ENCODE measurements at regions not wholly inside any gene's neighbourhood (a gene's known extent, or its start where the extent isn't known, plus 50 kb on each side); places are given as distances from the start of the nearest gene placed in this dataset.

DNA sequence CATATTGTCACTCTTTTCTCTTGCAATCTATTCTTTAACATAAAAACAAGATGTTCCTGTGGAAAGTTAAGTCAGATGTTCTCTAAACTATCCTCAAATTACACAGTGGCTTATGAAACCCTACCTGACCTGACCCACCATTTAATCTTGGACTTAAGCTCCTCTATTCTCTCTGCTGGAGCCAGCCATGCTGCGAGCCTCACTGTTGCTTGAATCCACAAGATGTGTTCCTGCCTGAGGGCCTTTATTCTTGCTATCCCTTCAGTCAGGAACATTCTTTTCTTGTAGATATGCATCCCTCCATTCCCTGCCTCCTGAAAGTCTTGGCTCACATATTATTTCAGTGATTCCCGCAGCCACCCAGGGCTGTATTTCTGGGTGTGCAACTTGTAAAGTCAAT is 283.2 kb downstream of the EPHA7 start:
- Histone ChIP-seq H3K9me3 (ENCODE audit: control insufficient read depth in 5 of 5, low read length in 5 of 5) (no peaks in the 10 kb centered on the region), H3K27me3 (ENCODE audit: control insufficient read depth in 5 of 5, insufficient read depth in 4 of 5, low read length in 5 of 5) (no peaks in the 10 kb centered on the region), H3K9ac (ENCODE audit: low read length in 5 of 5) (no peak overlapping the region), H3K4me1 (ENCODE audit: control insufficient read depth in 5 of 5, insufficient read depth in 5 of 5, low read length in 5 of 5) (no peaks in the 10 kb centered on the region), H3K27ac (ENCODE audit: low read depth, low read length) (no peak overlapping the region), H3K4me3 (ENCODE audit: low read depth in 1 of 5, low read length in 5 of 5) (no peak overlapping the region), H3K36me3 (ENCODE audit: control insufficient read depth in 5 of 5, insufficient read depth in 5 of 5, low read length in 5 of 5) (no peaks in the 10 kb centered on the region)

DNA sequence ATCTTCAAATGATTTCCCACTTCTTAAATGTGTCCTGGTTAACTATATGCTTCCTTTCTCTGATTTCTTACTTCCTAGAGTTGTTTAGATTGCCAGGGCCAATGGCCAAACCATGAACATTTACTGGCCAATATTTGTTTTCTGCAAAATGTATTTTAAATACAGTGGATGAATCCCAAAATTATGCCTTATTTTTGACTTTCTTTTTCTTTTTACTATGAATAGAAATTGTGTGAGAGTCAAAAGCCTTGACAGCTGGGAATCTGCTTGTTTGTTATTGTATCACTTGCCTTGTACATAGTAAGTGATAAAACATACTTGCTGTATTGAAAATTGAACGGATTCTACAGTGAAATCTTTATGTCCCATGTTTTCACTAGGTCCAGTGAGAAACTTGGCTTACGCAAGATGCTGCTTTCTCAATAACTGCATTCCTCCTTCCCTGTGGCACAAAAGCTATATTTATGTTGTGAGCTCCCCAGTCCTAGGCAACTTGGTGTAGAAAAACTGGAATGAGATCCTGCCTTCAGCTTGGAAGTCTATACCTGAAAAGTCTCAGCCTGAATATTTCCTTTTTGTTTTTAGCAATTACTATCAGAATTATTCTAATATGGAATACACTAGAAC is 295.2 kb downstream of the EPHA7 start:
- peaks cover 0 to 3% (median 0%) of the 10 kb centered on the region in 5 donors for H3K9me3 ChIP-seq (ENCODE audit: control insufficient read depth in 5 of 5, low read length in 5 of 5)
- H3K9ac ChIP-seq (ENCODE audit: low read length in 5 of 5): no peak overlapping the region
- no peaks in the 10 kb centered on the region for H3K27me3 ChIP-seq (ENCODE audit: control insufficient read depth in 5 of 5, insufficient read depth in 4 of 5, low read length in 5 of 5)
- no peak overlapping the region for H3K27ac ChIP-seq (ENCODE audit: low read depth, low read length)
- no peaks in the 10 kb centered on the region for H3K4me1 ChIP-seq (ENCODE audit: control insufficient read depth in 5 of 5, insufficient read depth in 5 of 5, low read length in 5 of 5)
- no peaks in the 10 kb centered on the region for H3K36me3 ChIP-seq (ENCODE audit: control insufficient read depth in 5 of 5, insufficient read depth in 5 of 5, low read length in 5 of 5)
- no peak overlapping the region for H3K4me3 ChIP-seq (ENCODE audit: low read depth in 1 of 5, low read length in 5 of 5)

DNA sequence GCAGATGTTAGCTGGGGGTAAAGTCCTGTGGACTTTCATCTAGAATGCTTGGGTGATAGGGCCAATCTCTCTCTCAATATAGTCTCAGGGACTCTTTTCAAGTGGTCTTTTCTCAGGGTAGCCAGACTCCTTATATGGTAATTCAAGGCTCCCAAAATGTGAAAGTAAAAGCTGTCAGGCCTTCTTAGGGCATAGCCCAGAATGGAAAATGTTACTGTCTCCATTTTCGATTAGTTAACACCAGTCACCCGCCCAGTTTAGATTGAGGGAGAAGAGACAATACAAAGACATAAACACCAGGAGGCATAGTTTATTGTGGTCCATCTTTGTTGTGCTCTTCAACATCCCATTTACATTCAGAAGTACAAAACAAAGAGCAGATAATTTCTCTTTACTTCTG is 295.8 kb downstream of the EPHA7 start:
- H3K4me3 ChIP-seq (ENCODE audit: low read depth in 1 of 5, low read length in 5 of 5): no peak overlapping the region
- no peaks in the 10 kb centered on the region for H3K4me1 ChIP-seq (ENCODE audit: control insufficient read depth in 5 of 5, insufficient read depth in 5 of 5, low read length in 5 of 5)
- no peaks in the 10 kb centered on the region for H3K27me3 ChIP-seq (ENCODE audit: control insufficient read depth in 5 of 5, insufficient read depth in 4 of 5, low read length in 5 of 5)
- no peaks in the 10 kb centered on the region for H3K36me3 ChIP-seq (ENCODE audit: control insufficient read depth in 5 of 5, insufficient read depth in 5 of 5, low read length in 5 of 5)
- H3K27ac ChIP-seq (ENCODE audit: low read depth, low read length): no peak overlapping the region
- H3K9ac ChIP-seq (ENCODE audit: low read length in 5 of 5): no peak overlapping the region
- H3K9me3 ChIP-seq (ENCODE audit: control insufficient read depth in 5 of 5, low read length in 5 of 5): peaks cover 0 to 3% (median 0%) of the 10 kb centered on the region in 5 donors

DNA sequence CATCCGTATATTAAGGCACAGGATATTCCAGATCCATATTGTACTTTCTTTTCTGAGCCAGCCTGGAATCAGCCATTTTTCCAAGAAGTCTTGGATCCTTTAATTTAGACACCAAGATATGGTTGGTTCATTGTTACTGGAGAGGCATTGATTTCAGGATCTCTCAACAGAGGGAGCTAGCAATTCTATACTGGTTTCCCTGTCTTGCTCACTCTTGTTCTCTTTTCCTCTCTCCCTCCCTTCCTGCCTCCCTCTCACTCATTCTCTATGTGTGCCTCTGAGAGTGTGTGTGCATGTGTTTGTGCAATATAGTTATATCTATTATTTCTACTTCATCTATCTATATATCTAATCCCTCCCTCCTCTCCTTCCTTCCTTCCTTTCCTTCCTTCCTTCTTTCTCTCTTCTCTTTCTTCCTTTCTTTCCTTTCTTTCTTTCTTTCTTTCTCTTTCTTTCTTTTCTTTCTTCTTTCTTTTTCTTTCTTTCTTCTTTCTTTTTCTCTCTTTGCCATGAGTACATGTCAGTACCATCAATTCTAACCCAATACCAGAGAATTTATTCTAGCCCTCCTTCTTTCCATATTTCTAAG is 299.1 kb downstream of the EPHA7 start:
- Histone ChIP-seq H3K4me1 (ENCODE audit: control insufficient read depth in 5 of 5, insufficient read depth in 5 of 5, low read length in 5 of 5) (no peaks in the 10 kb centered on the region), H3K4me3 (ENCODE audit: low read depth in 1 of 5, low read length in 5 of 5) (no peak overlapping the region), H3K36me3 (ENCODE audit: control insufficient read depth in 5 of 5, insufficient read depth in 5 of 5, low read length in 5 of 5) (no peaks in the 10 kb centered on the region), H3K9ac (ENCODE audit: low read length in 5 of 5) (no peak overlapping the region), H3K27me3 (ENCODE audit: control insufficient read depth in 5 of 5, insufficient read depth in 4 of 5, low read length in 5 of 5) (no peaks in the 10 kb centered on the region), H3K27ac (ENCODE audit: low read depth, low read length) (no peak overlapping the region), H3K9me3 (ENCODE audit: control insufficient read depth in 5 of 5, low read length in 5 of 5) (no peaks in the 10 kb centered on the region)

DNA sequence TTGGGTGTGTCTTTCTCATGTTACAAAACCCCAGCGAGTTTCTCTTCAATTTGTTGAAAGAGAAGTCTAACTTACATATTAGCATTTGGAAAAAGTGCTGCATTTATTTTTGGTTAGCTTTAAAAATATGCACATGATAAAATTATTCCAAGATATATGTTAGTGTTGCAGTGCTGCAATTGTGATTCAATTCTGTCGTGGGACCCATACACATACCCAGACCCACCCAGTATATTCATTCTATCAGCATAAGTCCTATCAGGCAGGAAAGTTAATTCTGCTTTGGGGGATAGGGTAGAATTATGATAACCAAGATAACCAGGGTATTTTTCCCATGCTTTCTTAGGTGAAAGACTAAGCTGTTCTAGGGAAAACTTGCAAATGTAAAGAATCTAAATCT is 313.5 kb downstream of the EPHA7 start:
- Histone ChIP-seq H3K4me1 (ENCODE audit: control insufficient read depth in 5 of 5, insufficient read depth in 5 of 5, low read length in 5 of 5) (no peaks in the 10 kb centered on the region), H3K9me3 (ENCODE audit: control insufficient read depth in 5 of 5, low read length in 5 of 5) (no peaks in the 10 kb centered on the region), H3K27ac (ENCODE audit: low read depth, low read length) (no peak overlapping the region), H3K4me3 (ENCODE audit: low read depth in 1 of 5, low read length in 5 of 5) (no peak overlapping the region), H3K27me3 (ENCODE audit: control insufficient read depth in 5 of 5, insufficient read depth in 4 of 5, low read length in 5 of 5) (no peaks in the 10 kb centered on the region), H3K9ac (ENCODE audit: low read length in 5 of 5) (no peak overlapping the region), H3K36me3 (ENCODE audit: control insufficient read depth in 5 of 5, insufficient read depth in 5 of 5, low read length in 5 of 5) (no peaks in the 10 kb centered on the region)

DNA sequence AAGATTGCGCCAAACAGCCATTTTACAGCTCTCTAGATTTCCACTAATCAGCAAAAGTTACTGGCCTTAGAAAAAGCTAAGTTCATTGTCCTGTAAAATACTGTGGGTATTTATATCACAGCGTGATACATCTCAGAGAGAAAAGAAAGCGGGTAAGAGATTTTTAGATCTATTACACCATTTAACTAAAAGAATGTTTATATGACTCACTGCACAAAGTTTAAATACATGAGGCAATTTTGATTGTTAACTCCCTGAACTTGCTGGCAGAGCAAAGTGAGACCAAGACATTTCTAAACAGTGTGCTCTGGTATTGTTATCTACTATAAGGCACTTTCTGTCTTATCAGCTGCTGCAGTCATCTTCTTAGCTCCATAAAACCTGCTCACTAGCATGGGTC is 314.3 kb downstream of the EPHA7 start:
- Histone ChIP-seq H3K9ac (ENCODE audit: low read length in 5 of 5) (no peak overlapping the region), H3K36me3 (ENCODE audit: control insufficient read depth in 5 of 5, insufficient read depth in 5 of 5, low read length in 5 of 5) (no peaks in the 10 kb centered on the region), H3K9me3 (ENCODE audit: control insufficient read depth in 5 of 5, low read length in 5 of 5) (no peaks in the 10 kb centered on the region), H3K27ac (ENCODE audit: low read depth, low read length) (no peak overlapping the region), H3K27me3 (ENCODE audit: control insufficient read depth in 5 of 5, insufficient read depth in 4 of 5, low read length in 5 of 5) (no peaks in the 10 kb centered on the region), H3K4me1 (ENCODE audit: control insufficient read depth in 5 of 5, insufficient read depth in 5 of 5, low read length in 5 of 5) (no peaks in the 10 kb centered on the region), H3K4me3 (ENCODE audit: low read depth in 1 of 5, low read length in 5 of 5) (no peak overlapping the region)

DNA sequence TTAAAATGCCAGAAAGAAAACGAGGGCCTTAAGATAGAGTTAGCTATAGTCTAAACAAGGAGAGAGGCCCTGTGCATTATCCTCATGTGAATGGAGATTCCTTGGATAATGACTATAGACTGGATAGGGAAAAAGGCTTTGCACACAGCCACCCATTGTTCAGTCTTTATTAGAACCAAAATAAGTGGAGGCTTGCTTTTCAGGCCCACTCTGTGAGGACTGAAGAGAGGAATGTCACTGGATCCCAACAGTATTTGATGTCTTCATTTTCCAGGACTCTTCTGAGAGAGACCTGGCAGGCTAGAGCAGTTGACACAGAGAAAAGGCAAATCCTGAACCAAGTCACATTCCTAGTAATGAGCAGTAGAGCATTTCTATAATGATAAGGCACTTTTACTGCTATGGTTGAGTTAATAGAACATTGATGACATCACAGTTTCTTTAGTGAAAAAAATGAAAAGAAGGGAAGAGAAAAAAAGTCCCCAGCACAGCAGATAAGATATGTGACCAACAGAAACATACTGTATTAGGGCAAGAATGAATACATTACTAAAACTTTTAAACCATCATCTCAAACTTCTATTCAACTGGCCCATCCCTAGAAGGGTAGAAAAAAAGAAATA is 315.1 kb downstream of the EPHA7 start:
- Histone ChIP-seq H3K9ac (ENCODE audit: low read length in 5 of 5) (no peak overlapping the region), H3K27ac (ENCODE audit: low read depth, low read length) (no peak overlapping the region), H3K4me1 (ENCODE audit: control insufficient read depth in 5 of 5, insufficient read depth in 5 of 5, low read length in 5 of 5) (no peaks in the 10 kb centered on the region), H3K9me3 (ENCODE audit: control insufficient read depth in 5 of 5, low read length in 5 of 5) (no peaks in the 10 kb centered on the region), H3K27me3 (ENCODE audit: control insufficient read depth in 5 of 5, insufficient read depth in 4 of 5, low read length in 5 of 5) (no peaks in the 10 kb centered on the region), H3K36me3 (ENCODE audit: control insufficient read depth in 5 of 5, insufficient read depth in 5 of 5, low read length in 5 of 5) (no peaks in the 10 kb centered on the region), H3K4me3 (ENCODE audit: low read depth in 1 of 5, low read length in 5 of 5) (no peak overlapping the region)

DNA sequence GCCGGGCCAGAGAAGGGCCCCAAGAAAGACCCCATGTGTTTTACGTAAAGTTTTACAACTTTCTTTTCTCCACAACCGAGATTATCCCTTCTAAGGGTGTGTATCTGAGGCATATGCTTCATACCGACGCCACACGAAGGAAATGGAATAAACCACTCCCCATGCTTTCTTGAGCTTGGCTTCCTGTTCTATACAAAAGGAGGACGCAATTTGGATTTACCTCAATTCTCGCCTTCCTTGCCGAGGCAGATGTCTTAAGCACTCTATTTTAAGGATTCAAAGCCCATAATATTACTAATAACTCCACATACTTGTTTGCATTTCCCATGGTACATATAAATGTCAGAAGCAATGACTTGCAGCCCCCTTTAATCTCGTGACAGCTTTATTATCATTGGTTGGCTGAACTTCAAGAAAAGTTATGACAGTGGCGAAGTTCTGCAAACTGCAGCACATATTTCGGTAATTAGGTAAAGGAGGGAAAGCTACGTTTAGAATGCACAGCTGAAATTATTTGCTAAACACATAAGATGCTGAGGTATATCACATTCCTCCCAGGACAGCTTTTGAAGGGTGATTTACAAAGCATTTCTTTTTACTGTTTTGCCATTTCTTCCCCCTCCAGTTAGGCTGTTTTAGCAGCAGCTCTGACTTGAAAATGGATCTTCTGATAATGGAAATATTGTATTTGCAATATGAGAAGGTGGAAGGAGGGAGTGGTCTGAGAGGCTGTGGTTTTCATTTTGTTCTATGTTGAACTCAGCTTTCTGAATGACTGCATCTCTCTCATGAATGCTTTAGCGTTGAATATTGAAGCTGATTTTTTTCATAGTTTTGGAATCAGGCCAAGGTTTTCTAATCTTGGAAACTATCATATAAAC is 330.5 kb downstream of the EPHA7 start:
- peak overlapping the region; percentile 17 to 44 (median 25) for H3K4me3 ChIP-seq (ENCODE audit: low read depth in 1 of 5, low read length in 5 of 5)
- H3K9me3 ChIP-seq (ENCODE audit: control insufficient read depth in 5 of 5, low read length in 5 of 5): no peaks in the 10 kb centered on the region
- H3K27me3 ChIP-seq (ENCODE audit: control insufficient read depth in 5 of 5, insufficient read depth in 4 of 5, low read length in 5 of 5): no peaks in the 10 kb centered on the region
- H3K36me3 ChIP-seq (ENCODE audit: control insufficient read depth in 5 of 5, insufficient read depth in 5 of 5, low read length in 5 of 5): no peaks in the 10 kb centered on the region
- H3K4me1 ChIP-seq (ENCODE audit: control insufficient read depth in 5 of 5, insufficient read depth in 5 of 5, low read length in 5 of 5): peaks cover 0 to 8% (median 5%) of the 10 kb centered on the region in 5 donors
- no peak overlapping the region for H3K27ac ChIP-seq (ENCODE audit: low read depth, low read length)
- H3K9ac ChIP-seq (ENCODE audit: low read length in 5 of 5): no peak overlapping the region

DNA sequence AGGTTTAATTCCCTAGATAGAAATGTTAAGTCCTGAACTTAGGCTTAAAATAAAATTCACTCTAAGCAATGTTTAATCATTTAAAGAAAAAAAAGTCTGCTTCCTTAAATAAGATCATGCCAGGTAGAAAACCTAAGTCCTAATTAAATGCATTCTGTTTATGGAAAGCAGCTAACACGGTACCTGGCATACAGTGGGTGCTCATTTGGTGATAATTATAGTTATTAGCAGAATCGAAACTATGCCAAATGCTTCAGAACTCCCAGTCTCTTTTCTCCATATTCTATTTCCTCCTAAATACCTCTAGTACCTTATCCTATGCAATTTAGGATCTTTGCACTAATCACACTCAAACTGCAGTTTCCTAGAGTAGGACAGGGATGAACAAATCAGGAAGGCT is 331.8 kb downstream of the EPHA7 start:
- Histone ChIP-seq H3K9ac (ENCODE audit: low read length in 5 of 5) (no peak overlapping the region), H3K9me3 (ENCODE audit: control insufficient read depth in 5 of 5, low read length in 5 of 5) (no peaks in the 10 kb centered on the region), H3K36me3 (ENCODE audit: control insufficient read depth in 5 of 5, insufficient read depth in 5 of 5, low read length in 5 of 5) (no peaks in the 10 kb centered on the region), H3K4me3 (ENCODE audit: low read depth in 1 of 5, low read length in 5 of 5) (no peak overlapping the region), H3K27ac (ENCODE audit: low read depth, low read length) (no peak overlapping the region), H3K27me3 (ENCODE audit: control insufficient read depth in 5 of 5, insufficient read depth in 4 of 5, low read length in 5 of 5) (no peaks in the 10 kb centered on the region), H3K4me1 (ENCODE audit: control insufficient read depth in 5 of 5, insufficient read depth in 5 of 5, low read length in 5 of 5) (peaks cover 0 to 8% (median 5%) of the 10 kb centered on the region in 5 donors)

DNA sequence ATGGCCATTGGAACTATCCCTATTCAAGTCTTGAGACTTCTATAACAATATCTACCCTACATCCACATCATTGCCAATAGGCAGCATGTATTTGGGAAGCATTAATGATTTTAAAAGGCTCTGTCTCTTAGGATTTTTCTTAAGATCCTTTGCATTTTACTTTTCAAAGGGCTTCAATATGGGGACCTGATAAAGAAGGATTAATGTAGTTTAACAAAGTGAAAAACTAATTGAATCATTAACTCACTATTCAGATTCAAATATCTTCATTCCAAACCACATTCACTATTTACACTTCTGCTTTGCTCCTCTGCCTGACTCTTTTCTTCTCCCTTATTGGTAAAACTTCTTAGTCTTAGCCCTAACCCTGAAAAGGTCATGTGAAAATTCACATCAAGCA is 333.0 kb downstream of the EPHA7 start:
- Histone ChIP-seq H3K9ac (ENCODE audit: low read length in 5 of 5) (no peak overlapping the region), H3K4me1 (ENCODE audit: control insufficient read depth in 5 of 5, insufficient read depth in 5 of 5, low read length in 5 of 5) (peaks cover 0 to 8% (median 5%) of the 10 kb centered on the region in 5 donors), H3K9me3 (ENCODE audit: control insufficient read depth in 5 of 5, low read length in 5 of 5) (no peaks in the 10 kb centered on the region), H3K36me3 (ENCODE audit: control insufficient read depth in 5 of 5, insufficient read depth in 5 of 5, low read length in 5 of 5) (no peaks in the 10 kb centered on the region), H3K4me3 (ENCODE audit: low read depth in 1 of 5, low read length in 5 of 5) (no peak overlapping the region), H3K27me3 (ENCODE audit: control insufficient read depth in 5 of 5, insufficient read depth in 4 of 5, low read length in 5 of 5) (no peaks in the 10 kb centered on the region), H3K27ac (ENCODE audit: low read depth, low read length) (no peak overlapping the region)

Data from subcutaneous abdominal adipose tissue (tissue), 5 donors.